ENCODE measurements at regions not wholly inside any gene's neighbourhood (a gene's known extent, or its start where the extent isn't known, plus 50 kb on each side); places are given as distances from the start of the nearest gene placed in this dataset.
A peak's percentile ranks its signal among the peaks of the same experiment; 100 is the strongest.

DNA sequence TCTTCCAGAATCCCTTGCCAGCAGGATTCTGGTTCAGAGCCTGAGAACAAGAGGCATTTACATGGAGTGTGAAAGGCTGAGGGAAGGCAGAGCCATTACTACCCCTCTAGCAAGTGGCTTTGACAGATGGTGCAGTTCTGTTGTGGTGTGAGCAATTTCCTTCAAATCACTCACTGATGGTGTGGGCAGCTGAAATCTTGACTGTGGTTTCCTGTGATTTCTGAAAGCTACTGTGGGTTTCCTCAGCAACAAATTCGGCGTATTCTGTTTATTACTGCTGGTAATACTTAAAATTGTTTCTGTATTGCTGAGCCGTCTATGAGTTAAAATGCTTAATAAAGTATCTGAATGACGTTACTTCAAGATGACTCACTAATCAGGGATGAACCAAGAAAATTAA, 181.5 kb upstream of the TCF21 start:
- H3K4me3 ChIP-seq (ENCODE audit: low read depth, low read length) = no peak overlapping the region
- no peak for TF ChIP-seq CTCF (IDR thresholded peaks at IDR 0.05; ENCODE audit: insufficient read depth, low read depth, low read length, missing control alignments)
- peak; percentile 38 for DNase-seq (ENCODE audit: low read depth)

GRCh38 chr6:133710826-133711225, 178.1 kb upstream of the TCF21 start:
- no peak for DNase-seq (ENCODE audit: low read depth)
- TF ChIP-seq CTCF (IDR thresholded peaks at IDR 0.05; ENCODE audit: insufficient read depth, low read depth, low read length, missing control alignments) = no peak
- H3K4me3 ChIP-seq (ENCODE audit: low read depth, low read length) = no peak overlapping the region

- no peak overlapping the region for H3K4me3 ChIP-seq (ENCODE audit: low read depth, low read length)
- TF ChIP-seq CTCF (IDR thresholded peaks at IDR 0.05; ENCODE audit: insufficient read depth, low read depth, low read length, missing control alignments) = no peak
- no peak for DNase-seq (ENCODE audit: low read depth)
These were observed 173.6 kb upstream of the TCF21 start for GRCh38 chr6:133715270-133715669.

GRCh38 chr6:133724726-133725125, 164.2 kb upstream of the TCF21 start:
- H3K4me3 ChIP-seq (ENCODE audit: low read depth, low read length) = no peak overlapping the region
- no peak for TF ChIP-seq CTCF (IDR thresholded peaks at IDR 0.05; ENCODE audit: insufficient read depth, low read depth, low read length, missing control alignments)
- no peak for DNase-seq (ENCODE audit: low read depth)

GRCh38 chr6:133726188-133726587, 162.7 kb upstream of the TCF21 start:
- DNase-seq (ENCODE audit: low read depth) = no peak
- no peak for TF ChIP-seq CTCF (IDR thresholded peaks at IDR 0.05; ENCODE audit: insufficient read depth, low read depth, low read length, missing control alignments)
- no peak overlapping the region for H3K4me3 ChIP-seq (ENCODE audit: low read depth, low read length)

DNA sequence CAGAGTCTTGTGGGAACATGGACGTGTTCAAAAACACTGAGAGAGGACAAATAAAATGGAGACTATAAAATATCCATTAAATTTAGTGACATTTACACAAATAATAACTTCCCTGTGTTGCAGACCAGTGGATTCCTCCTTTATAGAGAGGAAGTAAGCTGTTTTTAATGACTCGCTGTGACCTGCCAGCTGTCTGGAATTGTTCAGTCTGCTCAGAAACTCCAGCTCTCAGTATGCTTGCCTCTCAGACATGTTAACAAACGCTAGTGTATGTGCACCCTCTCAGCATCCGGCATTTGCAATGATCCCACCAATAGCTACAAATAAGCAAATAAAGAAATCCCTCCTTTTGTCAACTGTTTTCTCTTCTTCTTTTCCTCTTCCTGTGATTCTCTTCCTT, 158.0 kb upstream of the TCF21 start:
- no peak for DNase-seq (ENCODE audit: low read depth)
- H3K4me3 ChIP-seq (ENCODE audit: low read depth, low read length) = no peak overlapping the region
- TF ChIP-seq CTCF (IDR thresholded peaks at IDR 0.05; ENCODE audit: insufficient read depth, low read depth, low read length, missing control alignments) = no peak

- TF ChIP-seq CTCF (IDR thresholded peaks at IDR 0.05; ENCODE audit: insufficient read depth, low read depth, low read length, missing control alignments) = no peak
- DNase-seq (ENCODE audit: low read depth) = no peak
These were observed 148.7 kb upstream of the TCF21 start for GRCh38 chr6:133740218-133740617.

More at GRCh38 chr6:133740218-133740617, 148.7 kb upstream of the TCF21 start:
- no peak overlapping the region for H3K4me3 ChIP-seq (ENCODE audit: low read depth, low read length)

Measured in GM12865 (cell line).